GM18907 (cell line): ENCODE measurements at regions not wholly inside any gene's neighbourhood (a gene's known extent, or its start where the extent isn't known, plus 50 kb on each side); places are given as distances from the start of the nearest gene placed in this dataset.
A peak's percentile ranks its signal among the peaks of the same experiment; 100 is the strongest.
"Not testable (repeated sequence)": the region's sequence is repeated elsewhere in the genome, so short reads cannot be mapped to it uniquely, and the experiment has no call there.

Experiments
- ATAC-seq: cut with Tn5 transposase; IDR thresholded peaks from one replicate; pipeline ENCODE4 v1.9.1; 2021; ENCODE audit warnings: mild to moderate bottlenecking, moderate library complexity; ENCODE audit not compliant: unreplicated experiment

- ATAC-seq = no peak
These were observed 52.1 kb downstream of the CARTPT start for GRCh38 chr5:71771191-71771590.

- ATAC-seq = no peak
These were observed 59.7 kb downstream of the CARTPT start for GRCh38 chr5:71778678-71779276.

GRCh38 chr5:71780597-71780996, 61.5 kb downstream of the CARTPT start:
- ATAC-seq = no peak

- ATAC-seq = peak; percentile 52
These were observed 63.3 kb downstream of the CARTPT start for GRCh38 chr5:71782393-71782770.

GRCh38 chr5:71782771-71783770, 64.0 kb downstream of the CARTPT start:
- peak; percentile 97 for ATAC-seq

- ATAC-seq = no peak
These were observed 64.8 kb downstream of the CARTPT start for GRCh38 chr5:71783891-71784290.

- ATAC-seq = no peak
These were observed 67.4 kb downstream of the CARTPT start for GRCh38 chr5:71786337-71787055.

GRCh38 chr5:71788794-71789193, 69.7 kb downstream of the CARTPT start:
- ATAC-seq = no peak

- no peak for ATAC-seq
These were observed 70.7 kb downstream of the CARTPT start for GRCh38 chr5:71789746-71790145.

- ATAC-seq = no peak
These were observed 71.4 kb downstream of the CARTPT start for GRCh38 chr5:71790433-71790832.

GRCh38 chr5:71792041-71792440, 73.0 kb downstream of the CARTPT start:
- ATAC-seq = not testable (repeated sequence)

GRCh38 chr5:71794061-71794695, 75.1 kb downstream of the CARTPT start:
- no peak for ATAC-seq

GRCh38 chr5:71802673-71803072, 83.6 kb downstream of the CARTPT start:
- no peak for ATAC-seq

- ATAC-seq = no peak
These were observed 87.6 kb downstream of the CARTPT start for GRCh38 chr5:71806711-71807110.

GRCh38 chr5:71807909-71808308, 88.8 kb downstream of the CARTPT start:
- ATAC-seq = no peak

GRCh38 chr5:71809446-71809845, 90.4 kb downstream of the CARTPT start:
- no peak for ATAC-seq

GRCh38 chr5:71810023-71810422, 90.9 kb downstream of the CARTPT start:
- no peak for ATAC-seq

GRCh38 chr5:71810471-71811195, 91.6 kb downstream of the CARTPT start:
- no peak for ATAC-seq

- no peak for ATAC-seq
These were observed 92.7 kb downstream of the CARTPT start for GRCh38 chr5:71811779-71812178.

GRCh38 chr5:71816307-71816706, 97.2 kb downstream of the CARTPT start:
- no peak for ATAC-seq
